Keratinocyte (primary cell): ENCODE measurements at regions not wholly inside any gene's neighbourhood (a gene's known extent, or its start where the extent isn't known, plus 50 kb on each side); places are given as distances from the start of the nearest gene placed in this dataset.

Source experiments
- DNase-seq: peaks from one replicate; pipeline ENCODE4 v3.0.0-alpha.2; 2011; ENCODE audit warnings: low read depth, missing footprints, low spot score
- FAIRE-seq: peaks from 2 replicates; lab custom pipeline; 2011; peaks lifted over from hg19 to GRCh38; lab: Jason Lieb, UNC
- H2AFZ ChIP-seq: 2 replicates; pipeline ENCODE4 v1.6.0; 2012; ENCODE audit warnings: low read length, control low read depth, inconsistent platforms; ENCODE audit not compliant: control insufficient read depth
- H3K27ac ChIP-seq: 2 replicates; pipeline ENCODE4 v1.5.1; 2011; ENCODE audit warnings: low read length; ENCODE audit not compliant: control insufficient read depth, insufficient read depth
- H3K27me3 ChIP-seq: 3 replicates; pipeline ENCODE4 v1.6.0; 2011; ENCODE audit warnings: low read length; ENCODE audit not compliant: control insufficient read depth, insufficient read depth; ENCODE audit errors: extremely low read depth
- H3K36me3 ChIP-seq, 2 experiments: 2 replicates in 1 of 2; 3 replicates in 1 of 2; pipeline ENCODE4 v1.5.1; 2011; ENCODE audit warnings: low read length in 2 of 2, mild to moderate bottlenecking in 1 of 2; ENCODE audit not compliant: control insufficient read depth in 2 of 2, insufficient read depth in 2 of 2; ENCODE audit errors: extremely low read depth in 1 of 2
- H3K4me1 ChIP-seq: 3 replicates; pipeline ENCODE4 v1.5.1; 2011; ENCODE audit warnings: low read length; ENCODE audit not compliant: control insufficient read depth, insufficient read depth; ENCODE audit errors: extremely low read depth
- H3K4me2 ChIP-seq: 3 replicates; pipeline ENCODE4 v1.6.0; 2011; ENCODE audit warnings: low read depth, low read length; ENCODE audit not compliant: control insufficient read depth, insufficient read depth; ENCODE audit errors: extremely low read depth
- H3K4me3 ChIP-seq, 3 experiments: fragments of 200-600 bp in 1 of 3; sonication (generic) in 1 of 3; 2 replicates in 2 of 3; 3 replicates in 1 of 3; pipeline ENCODE4 v1.5.1; 2011 to 2016; ENCODE audit warnings: low read length in 3 of 3, mild to moderate bottlenecking in 3 of 3, control low read depth in 2 of 3, inconsistent platforms in 1 of 3, low read depth in 1 of 3, mixed read lengths in 1 of 3, mixed run types in 1 of 3, moderate library complexity in 1 of 3; ENCODE audit not compliant: control insufficient read depth in 2 of 3, insufficient read depth in 2 of 3; ENCODE audit errors: extremely low read depth in 1 of 3
- H3K79me2 ChIP-seq: 2 replicates; pipeline ENCODE4 v1.6.0; 2012; ENCODE audit warnings: low read length; ENCODE audit not compliant: control insufficient read depth, insufficient read depth
- H3K9ac ChIP-seq: 3 replicates; pipeline ENCODE4 v1.6.0; 2011; ENCODE audit warnings: low read length; ENCODE audit not compliant: control insufficient read depth, insufficient read depth; ENCODE audit errors: extremely low read depth
- H3K9me1 ChIP-seq: 3 replicates; pipeline ENCODE4 v1.6.0; 2011; ENCODE audit warnings: low read length; ENCODE audit not compliant: control insufficient read depth, insufficient read depth; ENCODE audit errors: extremely low read depth
- H3K9me3 ChIP-seq: 2 replicates; pipeline ENCODE4 v1.5.1; 2012; ENCODE audit warnings: low read depth, low read length; ENCODE audit not compliant: control insufficient read depth
- H4K20me1 ChIP-seq: 3 replicates; pipeline ENCODE4 v1.6.0; 2011; ENCODE audit warnings: low read length; ENCODE audit not compliant: control insufficient read depth, insufficient read depth; ENCODE audit errors: extremely low read depth
- EZH2 ChIP-seq: IDR thresholded peaks from one replicate; pipeline ENCODE4 v1.6.1; 2012; ENCODE audit warnings: inconsistent platforms, mild to moderate bottlenecking, low read length, moderate library complexity
- dilution Hi-C: fragments of 300-500 bp; cut with MboI; formaldehyde crosslinking; loops from one replicate; pipeline ENCODE4 v1.7.0; 2020; ENCODE audit warnings: low sequenced_read_pairs; ENCODE audit not compliant: extremely low pct_ligation_motif_present
- TF ChIP-seq, protein P1 (sequence below), 3 experiments: IDR thresholded peaks in 1 of 3; conservative IDR thresholded peaks in 1 of 3; optimal IDR thresholded peaks in 1 of 3; 2 replicates in 2 of 3; 3 replicates in 1 of 3; pipeline versions ENCODE3 to v1.5.1; 2011; ENCODE audit warnings: low read length in 3 of 3, mild to moderate bottlenecking in 3 of 3, moderate library complexity in 2 of 3, control low read depth in 1 of 3, inconsistent platforms in 1 of 3; ENCODE audit not compliant: insufficient read depth in 2 of 3; ENCODE audit errors: extremely low read depth in 1 of 3

DNA sequence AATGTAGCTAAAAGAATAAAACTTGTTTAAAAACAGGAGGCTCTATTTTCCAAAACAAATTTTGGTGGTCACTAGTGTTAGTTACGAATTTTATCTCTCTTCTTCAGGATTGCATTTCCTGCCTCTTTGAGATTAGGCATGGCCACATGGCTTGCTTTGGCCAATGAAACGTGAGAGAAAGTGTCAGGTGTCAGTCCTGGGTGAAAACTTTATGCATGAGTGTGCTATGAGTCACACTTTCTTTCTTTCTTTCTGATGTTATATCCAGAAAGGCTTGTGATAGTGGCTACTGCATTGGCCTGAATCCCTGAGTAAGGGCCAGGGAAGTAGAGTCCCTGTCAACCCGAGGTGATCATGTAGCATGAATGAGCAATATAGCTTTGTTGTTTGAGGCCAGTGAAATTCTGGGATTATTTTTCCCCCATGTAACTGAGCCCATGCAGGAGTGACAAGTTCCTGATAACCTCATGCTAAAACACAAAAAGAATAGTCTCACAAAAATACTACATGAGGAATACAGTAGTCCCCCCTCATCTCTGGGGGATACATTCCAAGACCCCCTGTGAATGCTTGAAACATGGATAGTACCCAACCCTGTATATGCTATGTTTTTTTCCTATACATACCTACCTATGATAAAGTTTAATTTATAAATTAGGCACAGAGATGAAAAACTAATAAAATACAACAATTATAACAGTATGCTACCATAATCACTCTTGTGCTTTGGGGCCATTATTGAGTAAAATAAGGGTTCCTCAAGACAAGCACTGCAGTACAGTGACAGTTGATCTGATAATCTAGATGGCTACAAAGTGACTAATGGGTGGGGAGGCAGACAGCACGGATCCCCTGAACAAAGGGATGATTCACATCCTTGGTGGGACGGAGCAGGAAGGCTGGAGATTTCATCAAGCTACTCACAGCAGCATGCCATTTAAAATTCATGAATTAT is 109.5 kb downstream of the CDC42EP3 start:
- H3K79me2 ChIP-seq = no peaks in the 10 kb centered on the region
- H3K4me1 ChIP-seq = peaks cover 22% of the 10 kb centered on the region
- H3K9me3 ChIP-seq = no peaks in the 10 kb centered on the region
- peak overlapping the region; percentile 93 for H3K27ac ChIP-seq
- TF ChIP-seq, protein P1, sequence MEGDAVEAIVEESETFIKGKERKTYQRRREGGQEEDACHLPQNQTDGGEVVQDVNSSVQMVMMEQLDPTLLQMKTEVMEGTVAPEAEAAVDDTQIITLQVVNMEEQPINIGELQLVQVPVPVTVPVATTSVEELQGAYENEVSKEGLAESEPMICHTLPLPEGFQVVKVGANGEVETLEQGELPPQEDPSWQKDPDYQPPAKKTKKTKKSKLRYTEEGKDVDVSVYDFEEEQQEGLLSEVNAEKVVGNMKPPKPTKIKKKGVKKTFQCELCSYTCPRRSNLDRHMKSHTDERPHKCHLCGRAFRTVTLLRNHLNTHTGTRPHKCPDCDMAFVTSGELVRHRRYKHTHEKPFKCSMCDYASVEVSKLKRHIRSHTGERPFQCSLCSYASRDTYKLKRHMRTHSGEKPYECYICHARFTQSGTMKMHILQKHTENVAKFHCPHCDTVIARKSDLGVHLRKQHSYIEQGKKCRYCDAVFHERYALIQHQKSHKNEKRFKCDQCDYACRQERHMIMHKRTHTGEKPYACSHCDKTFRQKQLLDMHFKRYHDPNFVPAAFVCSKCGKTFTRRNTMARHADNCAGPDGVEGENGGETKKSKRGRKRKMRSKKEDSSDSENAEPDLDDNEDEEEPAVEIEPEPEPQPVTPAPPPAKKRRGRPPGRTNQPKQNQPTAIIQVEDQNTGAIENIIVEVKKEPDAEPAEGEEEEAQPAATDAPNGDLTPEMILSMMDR (optimal IDR thresholded peaks at IDR 0.05 in 1 of 3, IDR thresholded peaks at IDR 0.05 in 1 of 3, conservative IDR thresholded peaks at IDR 0.05 in 1 of 3; ENCODE audit: extremely low read depth in 1 of 3, insufficient read depth in 2 of 3, low read length in 3 of 3) = no peak
- TF ChIP-seq EZH2 = no peak
- dilution Hi-C loops = no loop called here
- FAIRE-seq (peak; percentile 87), DNase-seq (peak; percentile 69)
- H3K36me3 ChIP-seq = no peaks in the 10 kb centered on the region
- no peak overlapping the region for H3K4me3 ChIP-seq
- H3K4me2 ChIP-seq = peak overlapping the region; percentile 65
- H3K9ac ChIP-seq = peak overlapping the region; percentile 49
- H3K9me1 ChIP-seq = no peaks in the 10 kb centered on the region
- no peaks in the 10 kb centered on the region for H3K27me3 ChIP-seq
- no peaks in the 10 kb centered on the region for H4K20me1 ChIP-seq
- no peak overlapping the region for H2AFZ ChIP-seq

GRCh38 chr2:37563375-37564015 is 107.9 kb downstream of the CDC42EP3 start:
- dilution Hi-C loops = no loop called here
- Histone ChIP-seq H4K20me1 (no peaks in the 10 kb centered on the region), H3K9ac (no peak overlapping the region), H3K4me1 (peaks cover 22% of the 10 kb centered on the region), H3K9me1 (no peaks in the 10 kb centered on the region), H2AFZ (no peak overlapping the region), H3K27ac (no peak overlapping the region), H3K36me3 (no peaks in the 10 kb centered on the region), H3K9me3 (no peaks in the 10 kb centered on the region), H3K79me2 (no peaks in the 10 kb centered on the region), H3K4me2 (no peak overlapping the region), H3K4me3 (no peak overlapping the region), H3K27me3 (no peaks in the 10 kb centered on the region)
- no peak for TF ChIP-seq EZH2
- TF ChIP-seq, protein P1 (optimal IDR thresholded peaks at IDR 0.05 in 1 of 3, IDR thresholded peaks at IDR 0.05 in 1 of 3, conservative IDR thresholded peaks at IDR 0.05 in 1 of 3; ENCODE audit: extremely low read depth in 1 of 3, insufficient read depth in 2 of 3, low read length in 3 of 3) = no peak
- no peak for DNase-seq
- FAIRE-seq = no peak
